ENCODE measurements at regions not wholly inside any gene's neighbourhood (a gene's known extent, or its start where the extent isn't known, plus 50 kb on each side); places are given as distances from the start of the nearest gene placed in this dataset.

- no peak for TF ChIP-seq EP300 (IDR thresholded peaks at IDR 0.05)
- no peak for TF ChIP-seq CTCF (IDR thresholded peaks at IDR 0.05)
- TF ChIP-seq POLR2A (IDR thresholded peaks at IDR 0.05) = no peak
- Histone ChIP-seq H3K9me3 (no peaks in the 10 kb centered on the region), H3K4me3 (no peak overlapping the region), H3K27ac (no peak overlapping the region), H3K36me3 (no peaks in the 10 kb centered on the region), H3K4me1 (ENCODE audit: insufficient read depth) (no peaks in the 10 kb centered on the region), H3K27me3 (no peaks in the 10 kb centered on the region)
- intact Hi-C loops (cut with DNase I) = no loop called here
- 65 to 92% (median 65%) methylated on average over 1 of the region's 1 CpG for WGBS, 3 donors
- no peak for DNase-seq
Measured at GRCh38 chr12:46110928-46111699, 120.7 kb upstream of the SCAF11 start.

- TF ChIP-seq EP300 (IDR thresholded peaks at IDR 0.05) = no peak
- no peak for TF ChIP-seq POLR2A (IDR thresholded peaks at IDR 0.05)
- no peak for TF ChIP-seq CTCF (IDR thresholded peaks at IDR 0.05)
- 57 to 76% (median 74%) methylated on average over 1 of the region's 1 CpG for WGBS, 3 donors
- no peak for DNase-seq
- intact Hi-C loops (cut with DNase I) = no loop called here
- Histone ChIP-seq H3K36me3 (no peaks in the 10 kb centered on the region), H3K27me3 (no peaks in the 10 kb centered on the region), H3K27ac (no peak overlapping the region), H3K9me3 (no peaks in the 10 kb centered on the region), H3K4me1 (ENCODE audit: insufficient read depth) (no peaks in the 10 kb centered on the region), H3K4me3 (no peak overlapping the region)
Measured at GRCh38 chr12:46110223-46110611, 119.8 kb upstream of the SCAF11 start.

- no peak for TF ChIP-seq CTCF (IDR thresholded peaks at IDR 0.05)
- no peak for TF ChIP-seq POLR2A (IDR thresholded peaks at IDR 0.05)
- no peak for TF ChIP-seq EP300 (IDR thresholded peaks at IDR 0.05)
- intact Hi-C loops (cut with DNase I) = no loop called here
- Histone ChIP-seq H3K27ac (no peak overlapping the region), H3K36me3 (no peaks in the 10 kb centered on the region), H3K4me3 (no peak overlapping the region), H3K9me3 (no peaks in the 10 kb centered on the region), H3K4me1 (ENCODE audit: insufficient read depth) (no peaks in the 10 kb centered on the region), H3K27me3 (no peaks in the 10 kb centered on the region)
- 84 to 91% (median 87%) methylated on average over 9 of the region's 9 CpGs for WGBS, 3 donors
- DNase-seq = no peak
Measured at GRCh38 chr12:46109343-46110222, 119.2 kb upstream of the SCAF11 start.

- Histone ChIP-seq H3K4me3 (no peak overlapping the region), H3K27me3 (no peaks in the 10 kb centered on the region), H3K9me3 (no peaks in the 10 kb centered on the region), H3K27ac (no peak overlapping the region), H3K4me1 (ENCODE audit: insufficient read depth) (no peaks in the 10 kb centered on the region), H3K36me3 (no peaks in the 10 kb centered on the region)
- WGBS, 3 donors = 93 to 100% (median 96%) methylated on average over 1 of the region's 1 CpG
- no peak for DNase-seq
- intact Hi-C loops (cut with DNase I) = no loop called here
- TF ChIP-seq POLR2A (IDR thresholded peaks at IDR 0.05) (no peak), CTCF (IDR thresholded peaks at IDR 0.05) (no peak), EP300 (IDR thresholded peaks at IDR 0.05) (no peak)
Measured at GRCh38 chr12:46108721-46109120, 118.3 kb upstream of the SCAF11 start.

Data from ovary (tissue), 7 donors.